ENCODE measurements at regions not wholly inside any gene's neighbourhood (a gene's known extent, or its start where the extent isn't known, plus 50 kb on each side); places are given as distances from the start of the nearest gene placed in this dataset.
A peak's percentile ranks its signal among the peaks of the same experiment; 100 is the strongest.

GRCh38 chr3:106582151-106582550 is 713.3 kb upstream of the CBLB start:
- no peak for DNase-seq (ENCODE audit: low read depth in 1 of 2, low spot score in 1 of 2)

- DNase-seq (ENCODE audit: low read depth in 1 of 2, low spot score in 1 of 2) = no peak
These were observed 718.7 kb upstream of the CBLB start for GRCh38 chr3:106587551-106587950.

GRCh38 chr3:106588739-106589138 is 719.9 kb upstream of the CBLB start:
- no peak for DNase-seq (ENCODE audit: low read depth in 1 of 2, low spot score in 1 of 2)

- no peak for DNase-seq (ENCODE audit: low read depth in 1 of 2, low spot score in 1 of 2)
These were observed 720.6 kb upstream of the CBLB start for GRCh38 chr3:106589311-106589942.

GRCh38 chr3:106590216-106590615 is 721.4 kb upstream of the CBLB start:
- DNase-seq (ENCODE audit: low read depth in 1 of 2, low spot score in 1 of 2) = no peak

- DNase-seq (ENCODE audit: low read depth in 1 of 2, low spot score in 1 of 2) = no peak
These were observed 724.6 kb upstream of the CBLB start for GRCh38 chr3:106593381-106593780.

- peak; percentile 8 to 22 for DNase-seq (ENCODE audit: low read depth in 1 of 2, low spot score in 1 of 2)
These were observed 741.0 kb upstream of the CBLB start for GRCh38 chr3:106609666-106610301.

GRCh38 chr3:106610362-106610959 is 741.6 kb upstream of the CBLB start:
- no peak for DNase-seq (ENCODE audit: low read depth in 1 of 2, low spot score in 1 of 2)

GRCh38 chr3:106611116-106611515 is 742.3 kb upstream of the CBLB start:
- no peak for DNase-seq (ENCODE audit: low read depth in 1 of 2, low spot score in 1 of 2)

GRCh38 chr3:106611841-106612240 is 743.0 kb upstream of the CBLB start:
- DNase-seq (ENCODE audit: low read depth in 1 of 2, low spot score in 1 of 2) = no peak

GRCh38 chr3:106616556-106616955 is 747.7 kb upstream of the CBLB start:
- DNase-seq (ENCODE audit: low read depth in 1 of 2, low spot score in 1 of 2) = no peak

- no peak for DNase-seq (ENCODE audit: low read depth in 1 of 2, low spot score in 1 of 2)
These were observed 748.5 kb upstream of the CBLB start for GRCh38 chr3:106617276-106617675.

GRCh38 chr3:106620646-106621045 is 751.8 kb upstream of the CBLB start:
- DNase-seq (ENCODE audit: low read depth in 1 of 2, low spot score in 1 of 2) = no peak

- no peak for DNase-seq (ENCODE audit: low read depth in 1 of 2, low spot score in 1 of 2)
These were observed 753.1 kb upstream of the CCDC54 start for GRCh38 chr3:106624154-106624553.

GRCh38 chr3:106628407-106628806 is 748.8 kb upstream of the CCDC54 start:
- no peak for DNase-seq (ENCODE audit: low read depth in 1 of 2, low spot score in 1 of 2)

- no peak for DNase-seq (ENCODE audit: low read depth in 1 of 2, low spot score in 1 of 2)
These were observed 747.9 kb upstream of the CCDC54 start for GRCh38 chr3:106629215-106629832.

GRCh38 chr3:106631373-106632108 is 745.7 kb upstream of the CCDC54 start:
- no peak for DNase-seq (ENCODE audit: low read depth in 1 of 2, low spot score in 1 of 2)

- DNase-seq (ENCODE audit: low read depth in 1 of 2, low spot score in 1 of 2) = no peak
These were observed 742.0 kb upstream of the CCDC54 start for GRCh38 chr3:106635271-106635670.

GRCh38 chr3:106635826-106636225 is 741.4 kb upstream of the CCDC54 start:
- DNase-seq (ENCODE audit: low read depth in 1 of 2, low spot score in 1 of 2) = no peak

GRCh38 chr3:106640353-106640752 is 736.9 kb upstream of the CCDC54 start:
- DNase-seq (ENCODE audit: low read depth in 1 of 2, low spot score in 1 of 2) = no peak

GRCh38 chr3:106642161-106642560 is 735.1 kb upstream of the CCDC54 start:
- DNase-seq (ENCODE audit: low read depth in 1 of 2, low spot score in 1 of 2) = no peak
